K562 (cell line): ENCODE measurements at regions not wholly inside any gene's neighbourhood (a gene's known extent, or its start where the extent isn't known, plus 50 kb on each side); places are given as distances from the start of the nearest gene placed in this dataset.

ENCODE experiments used
- EP300 ChIP-seq: IDR thresholded peaks from 2 replicates; pipeline ENCODE4 v1.6.1; 2012; ENCODE audit warnings: low read length, improper control_type of control experiment
- ILF3 ChIP-seq: fragments of 450-650 bp; IDR thresholded peaks from 2 replicates; pipeline ENCODE4 v1.6.1; 2018; ENCODE audit warnings: antibody characterized with exemption, mild to moderate bottlenecking, moderate library complexity, borderline replicate concordance
- MNT ChIP-seq, 2 experiments: fragments of 450-650 bp; conservative IDR thresholded peaks; 2 replicates each; pipeline ENCODE4 v1.6.1; 2017; ENCODE audit warnings: mild to moderate bottlenecking in 2 of 2, moderate library complexity in 2 of 2
- POLR2A ChIP-seq: fragments of 450-650 bp; conservative IDR thresholded peaks from 2 replicates; pipeline ENCODE4 v1.6.1; 2016
- TCF3 ChIP-seq: sonication (generic); formaldehyde crosslinking; IDR thresholded peaks from 2 replicates; pipeline ENCODE4 v1.4.0; 2020; ENCODE audit warnings: mild to moderate bottlenecking, missing genetic modification reagents
- ZNF217 ChIP-seq: sonication (generic); formaldehyde crosslinking; IDR thresholded peaks from 2 replicates; pipeline ENCODE4 v1.8.0; 2022; ENCODE audit warnings: mild to moderate bottlenecking, missing genetic modification reagents
- ZZZ3 ChIP-seq: fragments of 450-650 bp; IDR thresholded peaks from 2 replicates; pipeline ENCODE4 v1.6.1; 2016; ENCODE audit warnings: antibody characterized with exemption, mild to moderate bottlenecking, moderate library complexity

- TF ChIP-seq ZNF217 (CRISPR knock-in tag) (no peak), MNT (conservative IDR thresholded peaks at IDR 0.05) (no peak), ZZZ3 (no peak), TCF3 (CRISPR knock-in tag) (no peak), POLR2A (no peak), EP300 (no peak), ILF3 (no peak)
Measured at GRCh38 chr2:88925770-88926462, 234.4 kb downstream of the RPIA start.
